Neuronal stem cell (in vitro differentiated cells): ENCODE measurements at regions not wholly inside any gene's neighbourhood (a gene's known extent, or its start where the extent isn't known, plus 50 kb on each side); places are given as distances from the start of the nearest gene placed in this dataset.

Source experiments
- DNase-seq: peaks from one replicate; pipeline ENCODE4 v3.0.0-alpha.2; 2013; ENCODE audit warnings: low spot score
- H2AFZ ChIP-seq: one replicate; pipeline ENCODE4 v1.6.1; 2013; ENCODE audit warnings: mild to moderate bottlenecking, low read length, inconsistent platforms
- H2AK5ac ChIP-seq: 2 replicates; pipeline ENCODE4 v1.6.1; 2013; ENCODE audit warnings: low read depth, mild to moderate bottlenecking, inconsistent platforms, low read length, moderate library complexity, mixed read lengths
- H2BK120ac ChIP-seq: 2 replicates; pipeline ENCODE4 v1.6.1; 2013; ENCODE audit warnings: low read depth, mild to moderate bottlenecking, inconsistent platforms, low read length, moderate library complexity, mixed read lengths
- H2BK12ac ChIP-seq: one replicate; pipeline ENCODE4 v1.6.1; 2013; ENCODE audit warnings: low read length, inconsistent platforms
- H2BK15ac ChIP-seq: 2 replicates; pipeline ENCODE4 v1.6.1; 2013; ENCODE audit warnings: mild to moderate bottlenecking, low read length, inconsistent platforms, mixed read lengths
- H2BK5ac ChIP-seq: one replicate; pipeline ENCODE4 v1.6.1; 2013; ENCODE audit warnings: inconsistent platforms, mild to moderate bottlenecking, low read length, moderate library complexity
- H3K14ac ChIP-seq: one replicate; pipeline ENCODE4 v1.6.1; 2013; ENCODE audit warnings: low read length, inconsistent platforms
- H3K18ac ChIP-seq: 2 replicates; pipeline ENCODE4 v1.6.1; 2013; ENCODE audit warnings: low read length, inconsistent platforms
- H3K23ac ChIP-seq: 2 replicates; pipeline ENCODE4 v1.6.1; 2013; ENCODE audit warnings: low read depth, mild to moderate bottlenecking, mixed read lengths, low read length, inconsistent platforms; ENCODE audit not compliant: poor library complexity
- H3K27ac ChIP-seq: replicated peaks from 3 replicates; pipeline ENCODE4 v1.5.1; 2013; ENCODE audit warnings: low read length, inconsistent platforms
- H3K27me3 ChIP-seq, 3 experiments: 2 replicates each; pipeline ENCODE4 v1.6.1; 2013; ENCODE audit warnings: low read length in 3 of 3, mild to moderate bottlenecking in 2 of 3, inconsistent platforms in 1 of 3, low read depth in 1 of 3, mixed read lengths in 1 of 3, moderate library complexity in 1 of 3; ENCODE audit not compliant: control insufficient read depth in 3 of 3, insufficient read depth in 3 of 3
- H3K36me3 ChIP-seq, 2 donors: replicated peaks in 1 of 2; 2 replicates each; pipeline ENCODE4 v1.6.1; 2013; ENCODE audit warnings: low read length in 2 of 2; ENCODE audit not compliant: control insufficient read depth in 2 of 2, insufficient read depth in 2 of 2
- H3K4ac ChIP-seq: 2 replicates; pipeline ENCODE4 v1.6.1; 2013; ENCODE audit warnings: inconsistent platforms, mild to moderate bottlenecking, low read length, moderate library complexity
- H3K4me1 ChIP-seq, 2 donors: 1 replicate in 1 of 2; 2 replicates in 1 of 2; pipeline ENCODE4 v1.6.1; 2013; ENCODE audit warnings: low read length in 2 of 2, low read depth in 1 of 2; ENCODE audit not compliant: control insufficient read depth in 2 of 2, insufficient read depth in 1 of 2
- H3K4me2 ChIP-seq: one replicate; pipeline ENCODE4 v1.6.1; 2013; ENCODE audit warnings: mild to moderate bottlenecking, low read length, inconsistent platforms; ENCODE audit not compliant: insufficient read depth, poor library complexity, severe bottlenecking
- H3K4me3 ChIP-seq, 2 donors: 2 replicates each; pipeline ENCODE4 v1.5.1; 2013; ENCODE audit warnings: low read length in 2 of 2, mild to moderate bottlenecking in 2 of 2, inconsistent platforms in 1 of 2, moderate library complexity in 1 of 2
- H3K79me1 ChIP-seq: one replicate; pipeline ENCODE4 v1.6.1; 2013; ENCODE audit warnings: low read depth, mild to moderate bottlenecking, inconsistent platforms, low read length, moderate library complexity
- H3K9ac ChIP-seq: one replicate; pipeline ENCODE4 v1.6.1; 2013; ENCODE audit warnings: mild to moderate bottlenecking, low read depth, low read length, inconsistent platforms; ENCODE audit not compliant: poor library complexity
- H3K9me3 ChIP-seq, 2 donors: replicated peaks in 1 of 2; 2 replicates each; pipeline versions ENCODE3 to v1.6.1; 2013; ENCODE audit warnings: low read length in 2 of 2, mild to moderate bottlenecking in 2 of 2, inconsistent platforms in 1 of 2, low read depth in 1 of 2, mixed read lengths in 1 of 2, moderate library complexity in 1 of 2; ENCODE audit not compliant: control insufficient read depth in 2 of 2, insufficient read depth in 1 of 2
- H4K8ac ChIP-seq: one replicate; pipeline ENCODE4 v1.6.1; 2013; ENCODE audit warnings: low read depth, mild to moderate bottlenecking, inconsistent platforms, low read length, moderate library complexity
- H4K91ac ChIP-seq: one replicate; pipeline ENCODE4 v1.6.1; 2013; ENCODE audit warnings: low read length, low read depth, mild to moderate bottlenecking, inconsistent platforms; ENCODE audit not compliant: poor library complexity
- WGBS, 2 donors: extraction: QIAGEN DNeasy Blood & Tissue Kit; methylation state at CpG; one replicate each; pipeline ENCODE4 v1.1.7; 2013; ENCODE audit warnings: missing lambda C conversion rate in 2 of 2, mixed read lengths in 1 of 2; ENCODE audit not compliant: insufficient read length in 2 of 2, insufficient replicate concordance in 1 of 2; ENCODE audit errors: extremely low coverage in 2 of 2; 5-methylcytosine and 5-hydroxymethylcytosine counted together

DNA sequence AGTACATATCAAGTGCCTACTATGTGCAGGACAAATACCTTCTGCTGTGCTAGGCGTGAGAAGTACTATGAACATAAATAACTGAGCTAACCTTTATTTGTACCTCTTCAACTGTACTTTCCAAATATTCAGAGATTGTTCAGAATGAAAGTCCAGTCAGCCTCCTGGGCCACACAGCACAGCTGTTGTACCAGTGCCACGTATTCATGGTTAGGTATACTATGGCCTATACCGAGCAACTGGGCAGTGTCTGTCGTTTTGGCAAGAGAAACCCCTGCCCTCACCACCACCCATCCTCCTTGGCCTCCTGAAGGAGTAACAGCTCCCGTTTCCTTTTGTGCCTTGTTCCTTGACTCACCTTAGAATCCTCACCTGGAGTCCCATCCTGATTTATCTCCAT lies 53.0 kb downstream of the RASSF10 start:
- Histone ChIP-seq H4K8ac (no peak overlapping the region), H3K27ac (no peak overlapping the region), H3K4me1 (no peaks in the 10 kb centered on the region), H3K9ac (no peak overlapping the region), H2BK5ac (no peak overlapping the region), H2BK120ac (no peak overlapping the region), H3K4ac (no peak overlapping the region), H2BK15ac (no peak overlapping the region), H2AFZ (no peak overlapping the region), H3K23ac (no peak overlapping the region), H2BK12ac (no peak overlapping the region), H3K9me3 (peaks cover 2 to 4% of the 10 kb centered on the region in 2 donors), H3K79me1 (no peaks in the 10 kb centered on the region), H3K18ac (no peak overlapping the region), H3K4me2 (no peak overlapping the region), H3K14ac (no peak overlapping the region), H3K4me3 (no peak overlapping the region), H3K36me3 (no peaks in the 10 kb centered on the region), H2AK5ac (no peak overlapping the region), H4K91ac (no peak overlapping the region), H3K27me3 (no peaks in the 10 kb centered on the region)
- DNase-seq: no peak
- no CpG with 5 or more reads among the region's 5 CpGs for WGBS, 2 donors

DNA sequence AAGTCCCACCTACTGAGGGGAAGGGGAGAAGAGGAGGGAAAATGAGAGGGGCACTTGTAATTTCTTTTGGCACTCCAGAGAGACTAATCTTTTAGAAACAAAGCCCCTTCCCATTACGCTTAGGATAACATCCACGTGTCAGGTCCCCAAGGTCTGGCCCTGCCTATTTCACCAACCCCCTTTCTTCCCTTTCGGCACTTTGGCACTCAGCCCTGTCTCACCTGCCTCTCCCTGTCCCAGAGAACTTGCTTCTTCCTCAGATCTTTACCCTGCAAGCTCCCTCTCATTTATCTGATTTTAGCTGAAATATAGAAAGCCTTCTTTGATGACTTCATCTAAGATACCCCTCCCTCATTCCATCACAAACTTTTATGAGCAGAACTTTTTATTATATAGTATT lies 55.5 kb downstream of the RASSF10 start:
- no peak overlapping the region for H4K91ac ChIP-seq
- H3K4me2 ChIP-seq: no peak overlapping the region
- no peak overlapping the region for H2AFZ ChIP-seq
- no peak overlapping the region for H3K14ac ChIP-seq
- H3K79me1 ChIP-seq: no peaks in the 10 kb centered on the region
- no peak overlapping the region for H2BK5ac ChIP-seq
- H4K8ac ChIP-seq: no peak overlapping the region
- no peak overlapping the region for H3K23ac ChIP-seq
- no peak overlapping the region for H3K4me3 ChIP-seq
- no peak overlapping the region for H3K9ac ChIP-seq
- H2BK12ac ChIP-seq: no peak overlapping the region
- no peak overlapping the region for H2AK5ac ChIP-seq
- H3K4ac ChIP-seq: no peak overlapping the region
- no CpG with 5 or more reads among the region's 3 CpGs for WGBS, 2 donors
- H2BK120ac ChIP-seq: no peak overlapping the region
- peaks cover 0 to 5% (median 0%) of the 10 kb centered on the region in 3 experiments for H3K27me3 ChIP-seq
- H3K18ac ChIP-seq: no peak overlapping the region
- peaks cover 2 to 4% of the 10 kb centered on the region in 2 donors for H3K9me3 ChIP-seq
- H3K36me3 ChIP-seq: no peaks in the 10 kb centered on the region
- no peak for DNase-seq
- no peak overlapping the region for H2BK15ac ChIP-seq
- no peaks in the 10 kb centered on the region for H3K4me1 ChIP-seq
- no peak overlapping the region for H3K27ac ChIP-seq

DNA sequence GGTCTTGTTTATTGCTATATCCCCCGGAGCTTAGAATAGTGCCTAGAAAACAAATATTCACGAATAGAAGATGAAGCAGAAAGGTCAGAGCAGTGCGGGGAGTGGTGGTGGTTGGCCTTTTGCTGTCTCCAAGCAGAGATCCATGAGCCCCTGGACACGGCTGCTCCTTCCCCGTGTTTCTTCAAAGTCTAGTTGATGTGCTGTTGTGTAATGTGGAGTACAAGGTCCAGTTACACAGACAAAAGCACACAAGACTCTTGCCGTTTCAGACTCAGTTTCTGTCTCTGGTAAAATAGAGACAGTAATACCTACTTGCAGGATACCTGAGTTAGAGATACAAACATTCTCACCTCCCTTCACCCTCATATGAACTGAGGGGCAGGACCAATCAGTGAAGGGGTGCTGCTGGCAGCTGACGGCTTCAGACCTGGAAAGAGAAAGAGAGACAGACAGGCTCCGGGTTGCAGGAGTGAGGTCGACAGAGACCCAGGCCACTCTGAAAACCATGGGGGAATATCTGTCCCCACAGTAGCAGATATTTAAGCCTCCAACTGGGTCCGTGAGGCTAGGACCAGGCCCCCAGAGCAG lies 56.2 kb downstream of the RASSF10 start:
- Histone ChIP-seq H3K4ac (no peak overlapping the region), H3K4me3 (no peak overlapping the region), H3K18ac (peak overlapping the region; percentile 63), H3K9ac (no peak overlapping the region), H3K23ac (no peak overlapping the region), H4K91ac (no peak overlapping the region), H2BK120ac (no peak overlapping the region), H2BK12ac (no peak overlapping the region), H3K79me1 (no peaks in the 10 kb centered on the region), H3K36me3 (no peaks in the 10 kb centered on the region), H4K8ac (no peak overlapping the region), H2BK5ac (no peak overlapping the region), H2AFZ (no peak overlapping the region), H3K9me3 (peaks cover 2 to 4% of the 10 kb centered on the region in 2 donors), H3K4me1 (no peaks in the 10 kb centered on the region), H3K4me2 (no peak overlapping the region), H2AK5ac (no peak overlapping the region), H3K27me3 (peaks cover 0 to 5% (median 0%) of the 10 kb centered on the region in 3 experiments), H3K14ac (no peak overlapping the region), H3K27ac (no peak overlapping the region), H2BK15ac (no peak overlapping the region)
- DNase-seq: no peak
- no CpG with 5 or more reads among the region's 10 CpGs for WGBS, 2 donors

DNA sequence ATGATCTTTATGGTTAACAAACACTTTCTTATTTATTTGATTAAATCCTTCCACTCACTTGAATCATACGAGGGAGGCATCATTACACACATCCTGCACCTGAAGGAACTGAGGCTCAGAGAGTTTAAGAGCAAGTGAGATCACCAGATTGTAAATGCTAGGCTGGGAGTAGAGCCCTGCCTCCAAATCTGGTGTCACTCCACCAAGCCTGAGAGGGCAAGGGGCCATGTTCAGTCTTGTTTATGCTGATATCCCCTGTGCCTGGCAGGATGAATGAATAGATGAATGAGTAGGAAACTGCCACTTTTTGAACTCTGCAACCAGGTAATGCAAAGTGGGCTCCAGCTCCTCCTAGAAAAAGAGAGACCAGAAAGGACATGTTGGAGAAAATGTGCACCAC lies 59.1 kb downstream of the RASSF10 start:
- no peak overlapping the region for H2BK12ac ChIP-seq
- H2AFZ ChIP-seq: no peak overlapping the region
- no CpG with 5 or more reads among the region's 1 CpG for WGBS, 2 donors
- H3K18ac ChIP-seq: no peak overlapping the region
- no peak overlapping the region for H2BK120ac ChIP-seq
- H2AK5ac ChIP-seq: no peak overlapping the region
- H4K8ac ChIP-seq: no peak overlapping the region
- no peak overlapping the region for H3K23ac ChIP-seq
- H3K9ac ChIP-seq: no peak overlapping the region
- no peak overlapping the region for H2BK5ac ChIP-seq
- H3K9me3 ChIP-seq: peaks cover 0 to 2% of the 10 kb centered on the region in 2 donors
- H3K79me1 ChIP-seq: no peaks in the 10 kb centered on the region
- no peak overlapping the region for H4K91ac ChIP-seq
- no peak overlapping the region for H3K4ac ChIP-seq
- DNase-seq: no peak
- no peak overlapping the region for H3K14ac ChIP-seq
- no peaks in the 10 kb centered on the region for H3K36me3 ChIP-seq
- H3K27me3 ChIP-seq: peaks cover 0 to 5% (median 0%) of the 10 kb centered on the region in 3 experiments
- H3K27ac ChIP-seq: no peak overlapping the region
- no peak overlapping the region for H2BK15ac ChIP-seq
- H3K4me1 ChIP-seq: no peaks in the 10 kb centered on the region
- H3K4me3 ChIP-seq: no peak overlapping the region
- no peak overlapping the region for H3K4me2 ChIP-seq
